Suppressor macrophage (primary cell): ENCODE measurements at regions not wholly inside any gene's neighbourhood (a gene's known extent, or its start where the extent isn't known, plus 50 kb on each side); places are given as distances from the start of the nearest gene placed in this dataset.
"Not testable (repeated sequence)": the region's sequence is repeated elsewhere in the genome, so short reads cannot be mapped to it uniquely, and the experiment has no call there.

Experiments
- DNase-seq, 4 experiments: peaks; one replicate each; pipeline ENCODE4 v3.0.0-alpha.2; 2020 to 2022

DNA sequence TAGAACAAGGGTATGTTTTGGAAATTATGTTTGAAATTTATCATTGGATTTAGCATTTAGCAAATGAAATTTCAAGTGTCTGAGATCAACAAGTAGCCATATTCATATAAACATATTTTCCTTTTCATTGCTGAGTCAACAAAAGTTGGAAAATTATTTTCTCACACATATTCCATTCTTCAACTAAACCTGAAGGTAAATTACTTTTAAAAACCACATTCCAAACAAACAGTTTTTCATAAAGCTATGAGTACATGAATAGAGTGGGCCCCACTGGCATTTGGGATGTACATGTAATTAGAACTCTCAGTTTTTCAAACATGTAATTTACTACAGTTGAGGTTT, 178.3 kb upstream of the MKLN1 start:
- no peak for DNase-seq

DNA sequence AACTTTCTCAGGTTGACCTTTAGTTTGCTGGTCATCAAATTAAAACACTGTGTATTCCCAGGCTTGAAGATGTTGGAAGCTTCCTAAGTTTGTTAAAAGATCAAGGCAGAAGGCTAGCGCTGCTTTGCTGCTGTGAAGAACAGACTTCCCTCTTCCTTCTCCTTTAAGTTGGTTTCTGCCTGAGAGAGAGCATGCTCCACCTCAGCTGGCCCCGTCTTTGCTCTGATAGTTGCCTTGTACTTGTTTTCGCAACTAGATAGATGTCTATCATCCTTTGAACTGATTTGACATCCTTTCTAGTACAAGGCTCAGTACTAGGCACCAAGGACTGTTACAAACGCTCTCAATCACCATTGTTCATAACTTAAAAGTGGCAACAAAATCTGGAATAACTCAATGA, 177.8 kb upstream of the MKLN1 start:
- DNase-seq: peak in 1 of 4 experiments; percentile 10

- no peak for DNase-seq
These were observed 176.6 kb upstream of the MKLN1 start for GRCh38 chr7:131151034-131151433.

GRCh38 chr7:131152766-131153165, 174.9 kb upstream of the MKLN1 start:
- no peak for DNase-seq

GRCh38 chr7:131154380-131154779, 173.3 kb upstream of the MKLN1 start:
- DNase-seq: no peak

DNA sequence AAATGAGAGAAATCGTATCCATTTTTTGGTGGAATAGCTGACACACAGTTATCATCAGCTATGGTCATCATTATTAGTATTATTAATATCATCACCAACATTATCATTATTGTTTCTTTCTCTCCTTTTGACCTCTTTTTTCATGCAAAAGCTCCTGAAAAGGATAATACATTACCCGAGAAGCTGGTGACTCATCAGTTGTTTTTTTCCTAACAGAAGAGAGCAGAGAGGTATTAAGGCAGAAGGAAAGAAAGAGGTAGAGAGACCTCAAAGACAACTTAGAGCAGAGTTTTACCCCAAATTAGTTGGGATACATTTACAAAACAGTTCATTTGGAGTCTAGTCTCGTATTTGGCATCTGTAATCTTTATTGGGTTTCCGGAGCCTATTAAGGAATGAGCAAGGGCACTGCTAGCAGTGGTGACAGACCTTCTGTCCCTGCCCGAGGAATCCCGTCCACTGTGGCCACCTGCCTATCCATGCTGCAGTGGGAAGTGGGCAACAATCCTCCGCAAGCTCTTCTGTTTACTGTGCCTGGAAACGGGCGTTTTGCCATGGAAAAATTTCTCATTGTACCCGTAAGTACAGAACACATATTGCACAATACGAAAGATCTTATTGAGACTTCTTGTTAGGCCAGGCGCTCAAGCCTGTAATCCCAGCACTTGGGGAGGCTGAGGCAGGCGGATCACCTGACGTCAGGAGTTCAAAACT, 170.0 kb upstream of the MKLN1 start:
- no peak for DNase-seq

DNA sequence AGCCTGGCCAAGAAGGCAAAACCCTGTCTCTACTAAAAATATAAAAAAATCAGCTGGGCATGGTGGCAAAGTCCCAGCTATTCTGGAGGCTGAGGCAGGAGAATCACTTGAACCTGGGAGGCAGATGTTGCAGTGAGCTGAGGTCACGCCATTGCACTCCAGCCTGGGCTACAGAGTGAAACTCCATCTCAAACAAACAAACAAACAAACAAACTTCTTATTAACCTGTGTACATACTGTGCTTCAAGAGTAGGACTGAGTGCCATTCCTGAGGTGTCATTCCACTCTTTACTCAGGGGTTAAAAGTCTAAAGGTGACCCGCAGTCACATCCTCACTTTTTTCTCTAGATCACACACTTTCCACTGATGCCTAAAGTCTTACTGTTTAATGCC, 169.4 kb upstream of the MKLN1 start:
- DNase-seq: not testable (repeated sequence)

GRCh38 chr7:131159961-131160361, 167.7 kb upstream of the MKLN1 start:
- DNase-seq: no peak

- DNase-seq: no peak
These were observed 166.6 kb upstream of the MKLN1 start for GRCh38 chr7:131161103-131161502.

- no peak for DNase-seq
These were observed 163.4 kb upstream of the MKLN1 start for GRCh38 chr7:131164025-131164925.

GRCh38 chr7:131166066-131166465, 161.6 kb upstream of the MKLN1 start:
- no peak for DNase-seq

DNA sequence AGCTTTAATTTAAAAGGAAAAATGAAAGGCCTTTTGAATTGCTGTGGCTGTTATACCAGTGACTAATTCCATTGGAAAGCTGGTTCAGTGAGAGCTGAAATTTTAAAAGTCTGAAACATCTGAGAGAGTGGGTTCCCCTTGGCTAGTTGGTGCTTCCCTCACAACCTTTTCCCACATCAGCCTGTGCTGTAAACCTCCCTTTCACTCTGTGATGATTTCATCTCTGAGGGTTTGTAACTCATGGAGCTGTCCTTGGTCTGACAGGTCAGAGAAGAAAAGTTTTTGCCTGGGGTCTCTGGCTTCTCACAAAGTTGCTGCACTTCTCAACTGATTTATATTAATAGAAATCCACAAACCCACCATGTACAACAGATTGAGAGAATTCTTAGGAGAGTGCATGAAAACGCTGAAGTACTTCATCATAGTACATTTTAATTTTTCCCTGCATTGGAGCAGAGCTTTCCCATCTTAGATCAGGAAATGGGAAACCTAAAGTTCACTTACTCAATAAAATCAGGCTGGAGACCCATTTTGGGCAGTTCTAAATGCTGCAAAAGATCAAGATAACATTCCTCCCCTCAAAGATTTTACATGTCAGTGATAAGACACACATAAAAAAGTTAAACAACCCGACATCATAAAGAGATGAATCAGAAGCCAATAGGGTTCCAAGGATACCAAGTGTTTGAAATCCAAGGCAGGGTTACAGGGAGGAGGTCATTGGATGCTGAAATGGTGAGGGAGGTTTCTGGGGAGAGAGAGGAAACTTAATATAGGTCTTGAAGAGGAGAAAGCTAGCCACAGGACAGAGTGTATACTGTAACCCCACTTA, 157.0 kb upstream of the MKLN1 start:
- no peak for DNase-seq

DNA sequence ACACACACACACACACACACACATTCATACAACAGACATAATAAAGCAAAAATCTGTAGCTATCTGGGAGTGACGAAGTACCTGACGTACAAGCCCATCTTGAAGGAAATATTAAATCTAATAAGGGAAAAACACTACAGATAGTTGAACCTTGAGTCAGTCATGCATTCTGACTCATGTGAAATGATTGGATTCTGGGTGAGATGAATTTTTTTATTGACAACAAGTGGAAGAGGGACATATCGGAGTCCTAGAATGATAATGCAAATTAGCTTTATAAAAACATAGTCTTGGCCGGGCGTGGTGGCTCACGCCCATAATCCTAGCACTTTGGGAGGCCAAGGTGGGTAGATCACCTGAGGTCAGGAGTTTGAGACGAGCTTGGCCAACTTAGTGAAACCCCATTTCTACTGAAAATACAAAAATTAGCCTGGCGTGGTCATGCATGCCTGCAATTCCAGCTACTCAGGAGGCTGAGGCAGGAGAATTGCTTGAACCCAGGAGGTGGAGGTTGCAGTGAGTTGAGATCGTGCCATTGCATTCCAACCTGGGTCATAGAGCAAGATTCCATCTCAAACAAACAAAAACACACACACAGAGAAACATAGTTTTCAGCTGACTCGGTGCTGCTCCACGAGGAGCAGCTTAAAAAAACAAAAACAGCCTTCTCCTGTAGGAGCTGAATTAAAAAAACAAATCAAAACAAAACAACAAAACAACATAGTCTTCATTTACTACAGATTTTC, 154.4 kb upstream of the MKLN1 start:
- no peak for DNase-seq

- no peak for DNase-seq
These were observed 153.3 kb upstream of the MKLN1 start for GRCh38 chr7:131174391-131174790.

- DNase-seq: no peak
These were observed 152.8 kb upstream of the MKLN1 start for GRCh38 chr7:131174855-131175254.

- DNase-seq: no peak
These were observed 145.1 kb upstream of the MKLN1 start for GRCh38 chr7:131182446-131183058.

DNA sequence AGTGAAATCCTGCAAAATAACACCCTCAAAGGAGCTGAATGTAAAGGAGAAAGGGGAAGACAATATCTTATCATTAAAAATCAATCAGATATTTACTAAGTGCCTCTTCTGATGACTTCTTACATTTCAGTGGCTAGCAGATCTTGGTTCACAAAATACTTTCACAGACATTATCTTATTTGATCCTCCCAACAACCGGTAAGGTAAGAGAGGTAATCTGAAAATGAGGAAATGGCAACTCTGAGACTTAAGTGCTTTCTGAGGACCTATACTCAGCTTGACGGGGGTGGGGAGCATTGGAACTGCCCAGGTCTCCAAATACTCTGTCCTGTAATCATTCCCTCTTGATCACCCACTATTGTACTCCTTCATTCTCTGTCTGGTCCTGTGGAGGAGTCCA, 144.6 kb upstream of the MKLN1 start:
- no peak for DNase-seq

- no peak for DNase-seq
These were observed 144.0 kb upstream of the MKLN1 start for GRCh38 chr7:131183611-131184119.

DNA sequence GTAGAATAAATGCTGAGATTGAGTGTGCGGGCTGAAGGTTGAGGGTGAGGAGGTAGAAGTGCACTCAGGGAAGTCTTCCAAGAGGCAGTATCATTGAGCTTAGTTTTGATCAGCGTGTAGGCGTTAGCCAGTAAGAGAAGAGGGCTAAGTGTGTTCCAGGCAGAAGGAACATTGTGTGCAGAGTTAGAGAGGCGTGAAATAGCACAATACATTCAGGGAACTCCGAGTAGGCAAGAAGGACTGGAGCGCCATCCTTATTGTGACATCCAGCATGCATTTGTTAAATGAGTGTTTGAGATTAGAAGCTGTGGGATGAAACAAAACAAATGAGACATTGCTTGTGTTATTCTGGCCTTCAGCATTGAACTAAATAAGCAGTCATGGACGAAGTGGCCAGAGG, 140.9 kb upstream of the MKLN1 start:
- DNase-seq: peak in 1 of 4 experiments; percentile 14

GRCh38 chr7:131188367-131189339, 139.0 kb upstream of the MKLN1 start:
- peak; percentile 56 to 94 (median 78) for DNase-seq
